ENCODE measurements at regions not wholly inside any gene's neighbourhood (a gene's known extent, or its start where the extent isn't known, plus 50 kb on each side); places are given as distances from the start of the nearest gene placed in this dataset.

DNA sequence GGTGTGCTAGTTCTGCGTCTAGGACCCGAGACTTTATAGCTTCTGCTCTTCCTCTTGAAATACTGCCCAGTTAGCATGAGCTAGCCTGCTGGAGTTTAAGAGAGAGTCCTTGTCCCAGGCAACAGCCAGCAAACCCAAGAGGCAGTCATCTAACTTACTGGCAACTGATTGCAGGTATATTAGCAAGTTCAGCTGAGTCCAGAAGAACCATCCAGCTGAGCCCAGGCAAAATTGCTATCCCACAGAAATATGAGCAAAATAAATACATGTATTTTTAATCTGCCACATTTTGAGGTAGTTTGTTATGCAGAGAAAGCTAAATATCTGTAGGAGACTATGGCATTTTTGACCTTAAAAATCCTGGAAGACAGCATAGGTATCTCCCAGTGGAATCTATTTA, 174.4 kb upstream of the CMC1 start:
- Histone ChIP-seq H3K9me3 (replicated peaks; ENCODE audit: control insufficient read depth, insufficient read depth, low read length) (no peaks in the 10 kb centered on the region), H3K4me1 (ENCODE audit: control insufficient read depth, extremely low read depth, insufficient read depth, low read length) (no peaks in the 10 kb centered on the region), H3K9me1 (replicated peaks; ENCODE audit: control insufficient read depth, extremely low read depth, insufficient read depth, low read length) (no peaks in the 10 kb centered on the region), H3K4me2 (ENCODE audit: insufficient read depth, low read length) (no peak overlapping the region), H2AFZ (ENCODE audit: low read depth, low read length) (no peak overlapping the region), H3K4me3 (replicated peaks in 1 of 3; ENCODE audit: insufficient read depth in 1 of 3, low read depth in 1 of 3, low read length in 3 of 3) (no peak overlapping the region), H3K79me2 (ENCODE audit: control insufficient read depth, insufficient read depth, low read length) (no peaks in the 10 kb centered on the region), H3K36me3 (ENCODE audit: control insufficient read depth in 2 of 2, extremely low read depth in 1 of 2, insufficient read depth in 2 of 2, low read length in 2 of 2) (no peaks in the 10 kb centered on the region), H3K27ac (ENCODE audit: insufficient read depth, low read depth, low read length) (no peak overlapping the region), H3K9ac (replicated peaks; ENCODE audit: extremely low read depth, insufficient read depth, low read length) (no peak overlapping the region), H3K27me3 (ENCODE audit: control insufficient read depth in 2 of 2, insufficient read depth in 2 of 2, low read length in 2 of 2) (no peaks in the 10 kb centered on the region), H4K20me1 (replicated peaks; ENCODE audit: control insufficient read depth, extremely low read depth, insufficient read depth, low read length) (no peaks in the 10 kb centered on the region)
- dilution Hi-C loops (cut with MboI; ENCODE audit: extremely low pct_ligation_motif_present, low sequenced_read_pairs) = no loop called here
- intact Hi-C loops (cut with micrococcal nuclease) = no loop called here
- ChIA-PET CTCF (interaction anchor here (1.2 kb wide), 1 partner anchor 15 kb away, joined by 3 read pairs; no protein-coding TSS in a partner anchor), POLR2A (no interaction called here)
- no TSS peak for BruUV-seq (replicated peaks)
- TF ChIP-seq JUN (IDR thresholded peaks at IDR 0.05; ENCODE audit: borderline replicate concordance, insufficient read depth, insufficient read length, low read depth) = no peak
- no peak for TF ChIP-seq EZH2 (IDR thresholded peaks at IDR 0.05; ENCODE audit: borderline replicate concordance, low read depth, low read length, severe bottlenecking)
- TF ChIP-seq, protein P1, sequence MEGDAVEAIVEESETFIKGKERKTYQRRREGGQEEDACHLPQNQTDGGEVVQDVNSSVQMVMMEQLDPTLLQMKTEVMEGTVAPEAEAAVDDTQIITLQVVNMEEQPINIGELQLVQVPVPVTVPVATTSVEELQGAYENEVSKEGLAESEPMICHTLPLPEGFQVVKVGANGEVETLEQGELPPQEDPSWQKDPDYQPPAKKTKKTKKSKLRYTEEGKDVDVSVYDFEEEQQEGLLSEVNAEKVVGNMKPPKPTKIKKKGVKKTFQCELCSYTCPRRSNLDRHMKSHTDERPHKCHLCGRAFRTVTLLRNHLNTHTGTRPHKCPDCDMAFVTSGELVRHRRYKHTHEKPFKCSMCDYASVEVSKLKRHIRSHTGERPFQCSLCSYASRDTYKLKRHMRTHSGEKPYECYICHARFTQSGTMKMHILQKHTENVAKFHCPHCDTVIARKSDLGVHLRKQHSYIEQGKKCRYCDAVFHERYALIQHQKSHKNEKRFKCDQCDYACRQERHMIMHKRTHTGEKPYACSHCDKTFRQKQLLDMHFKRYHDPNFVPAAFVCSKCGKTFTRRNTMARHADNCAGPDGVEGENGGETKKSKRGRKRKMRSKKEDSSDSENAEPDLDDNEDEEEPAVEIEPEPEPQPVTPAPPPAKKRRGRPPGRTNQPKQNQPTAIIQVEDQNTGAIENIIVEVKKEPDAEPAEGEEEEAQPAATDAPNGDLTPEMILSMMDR (IDR thresholded peaks at IDR 0.05; ENCODE audit: extremely low read depth in 1 of 2, insufficient read depth in 1 of 2, low read depth in 1 of 2, low read length in 2 of 2) = no peak
- TF ChIP-seq MYC (IDR thresholded peaks at IDR 0.05; ENCODE audit: low read depth, low read length) = no peak
- no peak for TF ChIP-seq FOS (IDR thresholded peaks at IDR 0.05; ENCODE audit: borderline replicate concordance, insufficient read depth, low read length)
- TF ChIP-seq GATA2 (IDR thresholded peaks at IDR 0.05; ENCODE audit: insufficient read depth, insufficient read length, low read depth, low read length) = no peak
- TF ChIP-seq MAX (IDR thresholded peaks at IDR 0.05; ENCODE audit: insufficient read depth, insufficient read length) = no peak
- no peak for TF ChIP-seq POLR2AphosphoS5 (IDR thresholded peaks at IDR 0.05; ENCODE audit: insufficient read depth, low read depth, low read length)
- FAIRE-seq (no peak), DNase-seq (ENCODE audit: low read depth, low spot score) (no peak)
